KBM-7 (cell line): ENCODE measurements at regions not wholly inside any gene's neighbourhood (a gene's known extent, or its start where the extent isn't known, plus 50 kb on each side); places are given as distances from the start of the nearest gene placed in this dataset.

Source experiments
- DNase-seq: peaks from one replicate; pipeline ENCODE4 v3.0.0-alpha.2; 2015
- in situ Hi-C: fragments of 300-500 bp; cut with MboI; formaldehyde crosslinking; loops from 2 replicates; pipeline ENCODE4 v1.14.3; 2020; ENCODE audit warnings: low sequenced_read_pairs, low pct_unique_long_range_greater_than_20kb, mixed read lengths

GRCh38 chr1:193799371-193799770 lies 613.0 kb upstream of the B3GALT2 start:
- in situ Hi-C loops: no loop called here

DNA sequence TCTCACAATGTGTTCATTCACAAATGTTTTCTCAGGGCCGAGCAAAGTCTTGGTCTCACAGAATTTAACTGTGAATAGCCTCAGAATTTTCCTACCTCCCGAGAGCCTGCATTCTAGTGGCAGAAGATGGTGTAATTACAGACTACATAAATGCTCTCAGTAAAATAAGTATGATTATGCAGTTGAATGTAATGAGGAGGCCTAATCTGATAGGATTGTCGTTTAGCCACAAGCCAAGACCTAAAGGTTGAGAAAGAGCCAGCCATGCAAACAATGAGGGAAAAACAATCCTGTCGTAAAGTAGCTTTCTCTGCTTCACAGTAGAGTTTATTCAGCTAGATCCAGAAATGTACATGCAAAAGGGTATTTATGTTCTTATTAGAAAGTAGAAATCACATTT lies 607.8 kb upstream of the B3GALT2 start:
- DNase-seq: no peak
- in situ Hi-C loops: no loop called here

More at GRCh38 chr1:193799371-193799770, 613.0 kb upstream of the B3GALT2 start:
- DNase-seq: no peak

GRCh38 chr1:193791746-193792145 lies 605.3 kb upstream of the B3GALT2 start:
- DNase-seq: no peak
- in situ Hi-C loops: no loop called here

DNA sequence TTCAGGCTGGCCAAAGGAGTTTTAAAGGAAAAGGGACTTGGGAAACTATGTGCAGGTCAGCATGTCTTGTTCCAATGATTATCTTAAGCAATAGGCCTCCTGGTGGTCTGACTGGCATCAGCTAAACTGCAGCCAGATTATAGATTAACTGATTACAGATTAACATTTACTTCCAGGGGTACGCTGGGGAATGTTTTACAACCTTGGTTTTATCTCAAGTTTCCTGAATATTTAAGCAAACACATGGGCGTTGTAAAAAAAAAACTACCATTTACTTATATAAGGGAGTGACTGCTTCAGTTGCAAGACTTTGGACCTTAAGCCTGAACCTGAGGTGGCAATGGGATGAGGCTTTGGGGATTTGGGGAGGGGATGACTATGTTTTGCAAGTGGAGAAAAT lies 600.6 kb upstream of the B3GALT2 start:
- DNase-seq: no peak
- in situ Hi-C loops: no loop called here

DNA sequence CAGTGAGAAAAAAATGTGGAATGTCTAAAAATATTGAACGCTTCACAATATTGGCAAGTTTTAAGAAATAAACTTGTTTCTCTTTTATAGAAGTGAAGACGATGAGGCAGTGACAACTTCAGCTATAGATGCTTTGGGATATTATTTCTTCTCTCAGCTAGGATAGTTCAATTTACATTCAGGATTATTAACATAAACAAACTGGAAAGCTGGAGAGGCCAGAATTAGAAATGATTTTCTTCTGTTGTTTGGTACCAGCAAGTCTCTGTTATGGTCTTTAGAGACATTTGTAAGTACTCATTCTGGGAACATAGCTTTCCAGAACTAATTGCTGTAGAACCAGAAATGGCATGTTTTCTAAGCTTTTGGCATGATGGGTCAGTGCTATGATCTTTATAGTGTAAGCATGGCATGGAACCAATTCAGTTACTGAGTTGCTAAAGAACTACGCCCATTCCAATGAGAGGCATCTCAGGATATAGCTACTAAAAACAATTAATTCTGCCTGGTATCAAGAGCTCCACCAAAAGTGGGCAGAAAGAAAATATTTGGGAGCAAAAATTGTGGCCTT lies 599.5 kb upstream of the B3GALT2 start:
- in situ Hi-C loops: no loop called here
- no peak for DNase-seq

GRCh38 chr1:193774536-193775323 lies 588.3 kb upstream of the B3GALT2 start:
- DNase-seq: no peak
- in situ Hi-C loops: no loop called here

DNA sequence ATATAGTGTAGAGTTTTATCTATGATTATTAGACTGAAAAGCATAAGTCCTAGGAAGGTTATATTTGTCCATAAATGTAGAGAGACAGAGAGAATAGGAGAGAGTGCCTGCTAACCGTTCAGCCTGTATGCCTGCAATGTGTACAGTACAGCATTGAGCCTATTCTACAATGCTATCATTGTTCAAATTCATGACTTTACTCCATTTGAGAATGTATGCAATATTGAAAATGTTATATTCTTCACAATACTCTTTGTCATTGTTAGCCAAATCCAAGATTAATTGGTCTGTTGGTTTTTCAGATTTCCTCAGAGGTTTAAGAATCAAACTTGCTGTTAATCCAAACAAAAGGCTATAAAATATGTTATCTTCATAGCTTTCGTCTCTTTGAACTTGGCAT lies 585.2 kb upstream of the B3GALT2 start:
- in situ Hi-C loops: no loop called here

DNA sequence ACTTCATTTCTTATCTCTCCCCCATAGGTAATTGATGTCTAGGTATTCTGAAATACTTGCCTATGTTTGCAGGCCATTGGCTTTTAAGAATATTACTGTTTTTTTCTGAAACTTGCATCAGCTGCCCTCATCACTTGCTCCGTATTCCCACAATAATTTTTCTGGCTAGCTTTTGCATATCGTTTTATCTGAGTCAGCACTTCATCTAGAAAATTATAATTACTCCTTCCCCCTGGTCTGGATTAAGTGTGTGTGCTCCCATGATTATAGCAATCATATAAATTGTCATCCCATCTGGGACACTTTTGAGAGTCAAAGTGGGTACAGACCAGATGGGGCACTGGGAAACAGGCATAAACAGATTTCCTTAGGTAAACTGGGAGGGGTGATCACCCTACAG lies 583.2 kb upstream of the B3GALT2 start:
- in situ Hi-C loops: no loop called here
- no peak for DNase-seq

More for the DNA sequence above, 585.2 kb upstream of the B3GALT2 start:
- DNase-seq: no peak

GRCh38 chr1:193767886-193768285 lies 581.5 kb upstream of the B3GALT2 start:
- in situ Hi-C loops: no loop called here
- DNase-seq: no peak

- in situ Hi-C loops: no loop called here
- no peak for DNase-seq
Measured at GRCh38 chr1:193766329-193766728, 579.9 kb upstream of the B3GALT2 start.

GRCh38 chr1:193763266-193763665 lies 576.9 kb upstream of the B3GALT2 start:
- in situ Hi-C loops: no loop called here
- no peak for DNase-seq

DNA sequence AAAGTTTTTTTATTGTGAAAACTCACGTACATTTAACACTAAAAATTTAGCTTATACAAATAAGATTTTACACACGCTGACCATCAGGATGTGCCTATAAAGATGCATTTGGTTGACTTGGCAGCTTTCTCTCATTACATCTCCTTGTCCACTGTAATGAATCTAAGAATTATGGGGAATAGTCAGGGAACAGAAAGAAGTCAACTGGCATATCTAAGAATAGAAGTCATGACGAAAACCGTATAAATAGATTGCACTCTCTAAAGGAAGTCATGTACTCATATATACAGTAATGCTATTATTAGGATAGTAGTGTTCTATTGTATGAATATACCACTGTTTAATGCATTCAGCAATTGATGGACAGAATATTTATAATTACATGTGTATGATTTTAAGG lies 575.8 kb upstream of the B3GALT2 start:
- in situ Hi-C loops: no loop called here
- no peak for DNase-seq

GRCh38 chr1:193755441-193755840 lies 569.0 kb upstream of the B3GALT2 start:
- in situ Hi-C loops: no loop called here
- DNase-seq: no peak

DNA sequence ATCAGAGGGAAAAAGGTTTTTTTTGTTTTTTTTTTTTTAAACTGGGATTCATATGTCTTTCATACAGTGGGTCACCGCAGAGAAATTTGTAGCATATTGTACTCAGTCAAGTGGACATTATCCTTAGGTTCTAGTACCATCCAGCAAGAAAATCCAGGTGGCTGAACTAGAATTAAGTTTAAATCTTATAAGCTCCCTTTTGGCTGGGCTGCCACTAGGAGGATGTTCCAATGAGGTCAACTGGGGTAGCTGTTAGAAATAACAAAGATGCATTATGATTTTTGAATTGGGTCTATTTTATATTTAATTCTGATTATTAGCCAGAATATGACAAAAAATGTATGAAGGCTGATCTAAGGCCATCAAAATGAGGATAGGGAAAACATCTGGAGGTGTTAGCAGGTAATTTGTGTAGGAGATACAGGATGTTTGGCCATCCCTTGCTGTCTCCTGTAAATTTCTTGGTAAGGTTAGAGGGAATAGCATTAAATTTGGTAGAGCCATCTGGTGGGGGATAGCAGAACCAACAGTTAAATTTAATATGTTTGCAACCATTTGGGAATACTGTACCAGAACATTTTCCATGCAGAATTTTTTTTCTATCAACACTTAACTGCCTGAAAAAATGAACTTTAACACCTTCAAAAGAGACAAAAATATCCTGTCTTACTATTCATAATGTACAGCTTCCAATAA lies 568.5 kb upstream of the B3GALT2 start:
- no peak for DNase-seq
- in situ Hi-C loops: no loop called here

- no peak for DNase-seq
- in situ Hi-C loops: no loop called here
Measured at GRCh38 chr1:193754151-193754550, 567.7 kb upstream of the B3GALT2 start.

GRCh38 chr1:193753038-193753756 lies 566.8 kb upstream of the B3GALT2 start:
- in situ Hi-C loops: no loop called here
- no peak for DNase-seq

DNA sequence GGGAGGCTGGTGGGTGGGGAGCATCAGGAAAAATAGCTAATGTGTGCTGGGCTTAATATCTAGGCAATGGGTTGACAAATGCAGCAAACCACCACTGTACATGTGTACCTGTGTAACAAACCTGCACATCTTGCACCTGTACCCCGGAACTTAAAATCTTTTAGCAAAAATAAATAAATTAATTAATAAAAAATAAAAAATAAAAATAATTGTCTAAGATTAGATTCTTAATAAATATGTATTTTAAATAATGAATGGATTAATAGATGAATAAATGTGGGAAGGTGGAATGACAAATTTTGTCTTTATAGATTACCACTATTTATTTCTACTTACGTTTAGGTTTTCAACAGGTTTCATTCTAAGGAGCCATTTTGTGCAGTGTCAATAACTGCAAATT lies 563.5 kb upstream of the B3GALT2 start:
- DNase-seq: no peak
- in situ Hi-C loops: no loop called here

DNA sequence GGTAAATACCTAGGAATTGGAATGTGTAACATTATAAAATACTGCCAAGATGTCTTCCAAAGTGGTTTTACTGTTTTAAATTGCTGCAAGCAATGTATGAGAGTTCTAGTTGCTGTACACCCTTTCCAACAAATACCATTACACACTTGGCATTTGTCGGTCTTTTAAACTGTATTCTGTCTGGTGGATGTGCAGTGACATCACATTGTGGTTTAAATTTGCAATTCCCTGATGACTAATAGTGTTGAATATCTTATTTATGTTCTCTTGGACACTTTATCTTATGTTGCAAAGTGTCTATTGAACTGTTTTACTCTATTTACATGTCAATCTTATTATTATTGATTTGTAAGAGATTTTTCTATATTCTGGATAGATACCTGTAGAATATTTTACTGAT lies 561.2 kb upstream of the B3GALT2 start:
- no peak for DNase-seq
- in situ Hi-C loops: no loop called here

- DNase-seq: no peak
- in situ Hi-C loops: no loop called here
Measured at GRCh38 chr1:193741228-193741627, 554.8 kb upstream of the B3GALT2 start.

DNA sequence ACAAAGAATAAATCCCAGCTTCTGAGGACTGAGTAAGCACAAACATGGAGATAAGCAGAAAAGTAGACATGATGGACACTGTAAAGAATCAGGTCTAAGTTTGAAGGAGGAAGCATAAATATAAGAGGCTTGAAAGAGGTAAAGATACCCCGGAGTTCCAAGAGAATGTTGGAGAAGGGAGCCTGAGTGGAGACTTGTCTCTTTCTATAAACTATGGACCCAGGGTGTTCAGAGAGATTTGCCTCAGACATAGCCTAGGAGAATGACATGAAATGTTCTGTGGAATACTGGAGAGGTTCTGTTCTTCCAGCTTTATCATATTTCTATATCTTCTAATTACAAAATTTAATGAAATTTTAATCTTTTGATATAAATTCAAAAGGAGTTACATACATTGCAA lies 554.3 kb upstream of the B3GALT2 start:
- in situ Hi-C loops: no loop called here

More for the DNA sequence above, 554.3 kb upstream of the B3GALT2 start:
- no peak for DNase-seq
